ENCODE measurements at regions not wholly inside any gene's neighbourhood (a gene's known extent, or its start where the extent isn't known, plus 50 kb on each side); places are given as distances from the start of the nearest gene placed in this dataset.

DNA sequence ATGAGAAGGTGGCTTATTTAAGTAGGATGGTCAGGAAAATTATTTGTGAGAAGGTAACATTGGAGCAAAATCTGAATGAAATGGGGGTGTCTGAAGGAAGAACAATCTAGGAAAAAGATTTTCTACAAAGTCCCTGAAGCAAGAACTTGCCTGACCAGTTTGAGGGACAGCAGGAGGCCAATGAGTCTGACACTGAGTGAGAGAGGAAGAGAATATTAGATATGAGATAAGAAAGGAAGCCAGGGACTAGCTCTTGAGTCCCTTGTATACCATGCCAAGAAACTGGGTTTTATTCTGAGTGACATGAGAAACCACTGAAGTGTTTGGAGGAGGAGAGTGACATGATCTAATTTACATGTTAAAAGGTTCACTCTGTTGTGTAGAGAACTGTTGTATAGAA lies 1478.9 kb downstream of the RPA4 start:
- BruUV-seq (replicated peaks): no TSS peak
- in situ Hi-C loops (cut with MboI) (no loop called here), intact Hi-C loops (cut with micrococcal nuclease) (no loop called here)
- Histone ChIP-seq H4K20me1 (replicated peaks; ENCODE audit: control insufficient read depth, insufficient read depth, low read length) (no peaks in the 10 kb centered on the region), H3K27me3 (ENCODE audit: control insufficient read depth in 2 of 2, insufficient read depth in 2 of 2, low read length in 2 of 2) (no peaks in the 10 kb centered on the region), H3K4me2 (ENCODE audit: insufficient read depth, low read length) (no peak overlapping the region), H3K27ac (ENCODE audit: extremely low read depth, low read depth, low read length) (no peak overlapping the region), H3K9me1 (ENCODE audit: control insufficient read depth, insufficient read depth, low read length) (no peaks in the 10 kb centered on the region), H3K4me1 (replicated peaks in 1 of 2; ENCODE audit: control insufficient read depth in 2 of 2, insufficient read depth in 2 of 2, low read length in 2 of 2) (no peaks in the 10 kb centered on the region), H3K9me3 (replicated peaks; ENCODE audit: control insufficient read depth, insufficient read depth, low read depth, low read length) (no peaks in the 10 kb centered on the region), H2AFZ (ENCODE audit: low read depth, low read length) (no peak overlapping the region), H3K9ac (ENCODE audit: insufficient read depth in 1 of 2, low read depth in 2 of 2, low read length in 2 of 2) (no peak overlapping the region), H3K36me3 (ENCODE audit: control insufficient read depth, insufficient read depth, low read length) (no peaks in the 10 kb centered on the region), H3K4me3 (no peak overlapping the region), H3K79me2 (ENCODE audit: control insufficient read depth, insufficient read depth, low read length) (no peaks in the 10 kb centered on the region)
- CTCF ChIA-PET (ENCODE audit: low intra/inter-chr PET ratio): no interaction called here
- FAIRE-seq (no peak), DNase-seq (ENCODE audit: extremely low read depth in 1 of 4, low spot score in 3 of 4) (no peak), ATAC-seq (no peak)
- POLR2A ChIA-PET: no interaction called here
- TF ChIP-seq YY1 (IDR thresholded peaks at IDR 0.05; ENCODE audit: borderline replicate concordance in 1 of 3, control insufficient read depth in 1 of 3, extremely low read depth in 1 of 3, insufficient read depth in 3 of 3, insufficient read length in 1 of 3, insufficient replicate concordance in 2 of 3, low read depth in 1 of 3, low read length in 2 of 3) (no peak), TAF1 (IDR thresholded peaks at IDR 0.05; ENCODE audit: control insufficient read depth, extremely low read depth, insufficient read depth, low read length, severe bottlenecking) (no peak), NCOR1 (IDR thresholded peaks at IDR 0.05) (no peak), ETV5 (CRISPR knock-in tag; IDR thresholded peaks at IDR 0.05; ENCODE audit: low read depth) (no peak), KDM2B (CRISPR knock-in tag; IDR thresholded peaks at IDR 0.05) (no peak), SRF (CRISPR knock-in tag; IDR thresholded peaks at IDR 0.05) (no peak)

DNA sequence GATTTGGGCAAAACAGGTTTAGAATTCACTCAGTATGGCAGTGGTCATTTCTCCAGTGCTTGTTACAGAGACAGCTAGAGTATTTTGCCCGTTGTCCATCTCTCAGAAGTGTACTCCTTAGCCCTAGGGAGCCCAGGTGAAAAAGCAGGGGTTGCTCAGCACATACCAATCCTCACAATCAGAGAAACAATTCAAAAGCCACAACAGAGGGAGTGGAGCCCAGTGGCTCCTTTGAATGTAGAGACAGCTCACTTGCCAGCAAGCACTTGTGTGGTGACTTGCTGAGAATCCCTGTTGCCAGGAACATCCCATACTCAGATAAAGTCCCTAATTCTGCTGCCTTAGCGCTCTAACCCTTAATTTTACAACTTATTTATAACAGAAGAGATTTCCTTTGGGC lies 1488.3 kb downstream of the RPA4 start:
- no peak overlapping the region for H3K9ac ChIP-seq (ENCODE audit: insufficient read depth in 1 of 2, low read depth in 2 of 2, low read length in 2 of 2)
- no peaks in the 10 kb centered on the region for H3K4me1 ChIP-seq (replicated peaks in 1 of 2; ENCODE audit: control insufficient read depth in 2 of 2, insufficient read depth in 2 of 2, low read length in 2 of 2)
- no peak for ATAC-seq
- H3K9me3 ChIP-seq (replicated peaks; ENCODE audit: control insufficient read depth, insufficient read depth, low read depth, low read length): no peaks in the 10 kb centered on the region
- no peak overlapping the region for H3K4me2 ChIP-seq (ENCODE audit: insufficient read depth, low read length)
- no peak for FAIRE-seq
- H3K4me3 ChIP-seq: no peak overlapping the region
- H3K27ac ChIP-seq (ENCODE audit: extremely low read depth, low read depth, low read length): no peak overlapping the region
- intact Hi-C loops (cut with micrococcal nuclease): no loop called here
- BruUV-seq (replicated peaks): no TSS peak
- WGBS (ENCODE audit: insufficient coverage, low coverage, missing lambda C conversion rate): 0% methylated on average over 1 of the region's 2 CpGs
- H4K20me1 ChIP-seq (replicated peaks; ENCODE audit: control insufficient read depth, insufficient read depth, low read length): no peaks in the 10 kb centered on the region
- no peaks in the 10 kb centered on the region for H3K36me3 ChIP-seq (ENCODE audit: control insufficient read depth, insufficient read depth, low read length)
- ChIA-PET CTCF (ENCODE audit: low intra/inter-chr PET ratio) (no interaction called here), POLR2A (no interaction called here)
- H3K27me3 ChIP-seq (ENCODE audit: control insufficient read depth in 2 of 2, insufficient read depth in 2 of 2, low read length in 2 of 2): no peaks in the 10 kb centered on the region
- no peak overlapping the region for H2AFZ ChIP-seq (ENCODE audit: low read depth, low read length)
- in situ Hi-C loops (cut with MboI): no loop called here
- no peaks in the 10 kb centered on the region for H3K9me1 ChIP-seq (ENCODE audit: control insufficient read depth, insufficient read depth, low read length)
- no peaks in the 10 kb centered on the region for H3K79me2 ChIP-seq (ENCODE audit: control insufficient read depth, insufficient read depth, low read length)
- no peak for DNase-seq (ENCODE audit: extremely low read depth in 1 of 4, low spot score in 3 of 4)
- TF ChIP-seq NCOR1 (IDR thresholded peaks at IDR 0.05) (no peak), BACH1 (tag; IDR thresholded peaks at IDR 0.05) (no peak), LARP7 (IDR thresholded peaks at IDR 0.05) (no peak), MEF2A (IDR thresholded peaks at IDR 0.05; ENCODE audit: control insufficient read depth, low read depth, low read length) (no peak), ZFP1 (CRISPR knock-in tag; IDR thresholded peaks at IDR 0.05) (no peak), HDAC1 (IDR thresholded peaks at IDR 0.05) (no peak), SRSF3 (IDR thresholded peaks at IDR 0.05; ENCODE audit: insufficient read depth, low read length) (no peak), ZNF23 (CRISPR knock-in tag; IDR thresholded peaks at IDR 0.05) (no peak), FOXJ2 (tag; IDR thresholded peaks at IDR 0.05) (no peak)
- TF ChIP-seq, protein P1, sequence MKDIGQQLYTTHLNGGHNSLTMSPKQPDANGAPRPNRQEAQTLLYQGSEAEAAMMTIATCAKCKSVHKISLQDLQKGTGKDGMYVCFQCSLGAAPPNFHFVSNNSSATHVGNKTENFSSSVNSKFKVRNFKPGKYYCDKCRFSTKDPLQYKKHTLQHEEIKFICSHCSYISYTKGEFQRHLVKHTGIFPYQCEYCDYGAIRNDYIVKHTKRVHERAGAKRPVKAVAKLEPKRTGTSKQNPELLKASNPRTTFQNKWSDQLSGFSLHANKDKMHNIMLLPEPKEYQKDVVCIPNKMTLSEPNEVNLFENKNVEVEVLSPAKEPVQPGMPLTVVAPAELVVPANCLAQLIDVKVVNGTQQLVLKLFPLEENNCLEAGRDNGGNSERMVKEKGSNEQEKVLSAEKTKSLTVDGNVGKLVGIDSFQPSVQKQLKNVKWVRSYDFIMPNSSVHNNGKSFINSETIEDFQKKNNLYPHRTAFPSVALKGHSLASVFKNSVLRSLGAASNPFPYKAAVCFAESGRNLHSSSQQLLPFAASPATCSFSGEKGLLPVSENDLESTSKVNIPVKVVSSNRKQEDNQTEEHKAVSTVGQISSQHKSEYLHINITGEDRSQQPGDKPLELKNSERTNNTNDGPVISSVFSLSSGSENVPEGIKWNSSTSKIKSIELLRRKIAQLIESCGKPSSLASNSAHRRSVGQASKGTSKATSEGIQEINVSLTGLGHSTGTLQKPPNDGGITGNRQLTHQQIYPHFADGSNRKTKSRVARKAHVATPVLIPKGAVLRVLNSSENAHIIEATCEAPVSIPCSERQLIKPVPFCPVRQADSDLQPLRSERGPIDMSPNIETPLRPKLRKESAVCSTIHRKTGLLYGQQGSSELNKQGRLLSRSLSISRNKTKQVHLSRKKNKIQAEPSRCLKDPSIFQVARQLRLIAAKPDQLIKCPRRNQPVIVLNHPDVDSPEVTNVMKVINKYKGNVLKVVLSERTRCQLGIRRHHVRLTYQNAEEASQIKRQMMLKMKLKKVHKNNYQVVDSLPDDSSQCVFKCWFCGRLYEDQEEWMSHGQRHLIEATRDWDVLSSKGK (CRISPR knock-in tag; IDR thresholded peaks at IDR 0.05): no peak
